ENCODE measurements at regions not wholly inside any gene's neighbourhood (a gene's known extent, or its start where the extent isn't known, plus 50 kb on each side); places are given as distances from the start of the nearest gene placed in this dataset.
"Not testable (repeated sequence)": the region's sequence is repeated elsewhere in the genome, so short reads cannot be mapped to it uniquely, and the experiment has no call there.

- TF ChIP-seq CTCF (IDR thresholded peaks at IDR 0.05; ENCODE audit: insufficient read depth, low read length, missing control alignments), result no peak
- no peak overlapping the region for H3K4me3 ChIP-seq (ENCODE audit: low read depth, low read length)
- POLR2A ChIA-PET, result no interaction called here
- DNase-seq (ENCODE audit: low read depth, low spot score), result no peak
- CTCF ChIA-PET, result no interaction called here
Observed at GRCh38 chrX:3526071-3526470, 179.6 kb upstream of the MXRA5 start.

GRCh38 chrX:3522101-3522650 is 175.7 kb upstream of the MXRA5 start:
- DNase-seq (ENCODE audit: low read depth, low spot score), result peak; percentile 87
- ChIA-PET CTCF (no interaction called here), POLR2A (interaction anchor here (1.3 kb wide), 1 partner anchor 251 kb away, joined by 3 read pairs; no protein-coding TSS in a partner anchor)
- no peak overlapping the region for H3K4me3 ChIP-seq (ENCODE audit: low read depth, low read length)
- TF ChIP-seq CTCF (IDR thresholded peaks at IDR 0.05; ENCODE audit: insufficient read depth, low read length, missing control alignments), result no peak

GRCh38 chrX:3521396-3521795 is 174.9 kb upstream of the MXRA5 start:
- POLR2A ChIA-PET, result interaction anchor here (1.3 kb wide), 1 partner anchor 250 kb away, joined by 3 read pairs; no protein-coding TSS in a partner anchor
- no peak for TF ChIP-seq CTCF (IDR thresholded peaks at IDR 0.05; ENCODE audit: insufficient read depth, low read length, missing control alignments)
- H3K4me3 ChIP-seq (ENCODE audit: low read depth, low read length), result no peak overlapping the region
- peak; percentile 62 for DNase-seq (ENCODE audit: low read depth, low spot score)
- CTCF ChIA-PET, result no interaction called here

- H3K4me3 ChIP-seq (ENCODE audit: low read depth, low read length), result no peak overlapping the region
- TF ChIP-seq CTCF (IDR thresholded peaks at IDR 0.05; ENCODE audit: insufficient read depth, low read length, missing control alignments), result no peak
- ChIA-PET CTCF (no interaction called here), POLR2A (no interaction called here)
- no peak for DNase-seq (ENCODE audit: low read depth, low spot score)
Observed at GRCh38 chrX:3520982-3521381, 174.5 kb upstream of the MXRA5 start.

- no peak overlapping the region for H3K4me3 ChIP-seq (ENCODE audit: low read depth, low read length)
- DNase-seq (ENCODE audit: low read depth, low spot score), result no peak
- ChIA-PET CTCF (no interaction called here), POLR2A (no interaction called here)
- no peak for TF ChIP-seq CTCF (IDR thresholded peaks at IDR 0.05; ENCODE audit: insufficient read depth, low read length, missing control alignments)
Observed at GRCh38 chrX:3520458-3520857, 174.0 kb upstream of the MXRA5 start.

GRCh38 chrX:3519384-3519783 is 172.9 kb upstream of the MXRA5 start:
- not testable (repeated sequence) for H3K4me3 ChIP-seq (ENCODE audit: low read depth, low read length)

GRCh38 chrX:3518870-3519269 is 172.4 kb upstream of the MXRA5 start:
- no peak overlapping the region for H3K4me3 ChIP-seq (ENCODE audit: low read depth, low read length)
- TF ChIP-seq CTCF (IDR thresholded peaks at IDR 0.05; ENCODE audit: insufficient read depth, low read length, missing control alignments), result no peak
- ChIA-PET CTCF (no interaction called here), POLR2A (no interaction called here)
- peak; percentile 76 for DNase-seq (ENCODE audit: low read depth, low spot score)

More at GRCh38 chrX:3519384-3519783, 172.9 kb upstream of the MXRA5 start:
- DNase-seq (ENCODE audit: low read depth, low spot score); CTCF ChIA-PET; POLR2A ChIA-PET: not testable (repeated sequence)
